Stimulated activated CD4-positive, alpha-beta T cell treated with anti-CD3 and anti-CD28 coated beads, Interleukin-1b, Interleukin-23, amount 100 ng/mL, for 1 hour (primary cell): ENCODE measurements at regions not wholly inside any gene's neighbourhood (a gene's known extent, or its start where the extent isn't known, plus 50 kb on each side); places are given as distances from the start of the nearest gene placed in this dataset.
"Not testable (repeated sequence)": the region's sequence is repeated elsewhere in the genome, so short reads cannot be mapped to it uniquely, and the experiment has no call there.

Experiments used
- DNase-seq, 2 donors: peaks; one replicate each; pipeline ENCODE4 v3.0.0-alpha.2; 2020; ENCODE audit warnings: low read depth in 2 of 2

DNA sequence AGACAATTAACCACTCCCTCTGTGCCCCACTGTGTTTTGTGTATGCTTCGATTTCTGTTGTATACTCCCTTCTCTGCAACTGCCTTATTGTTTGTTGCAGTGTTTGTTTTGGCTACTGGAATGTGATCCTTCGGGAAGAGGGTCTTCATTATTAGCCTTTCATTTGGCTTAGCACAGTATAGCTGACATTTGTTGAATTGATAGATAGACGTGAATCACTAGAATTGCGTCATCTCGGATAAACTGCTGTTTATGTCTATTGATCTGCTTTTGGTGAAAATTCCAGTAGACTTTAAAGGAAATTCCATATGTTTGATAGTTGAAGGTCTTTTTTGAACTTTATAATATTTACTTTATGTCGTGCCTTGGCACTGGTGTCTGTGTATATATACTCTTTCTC, 189.9 kb upstream of the EYA4 start:
- no peak for DNase-seq

DNA sequence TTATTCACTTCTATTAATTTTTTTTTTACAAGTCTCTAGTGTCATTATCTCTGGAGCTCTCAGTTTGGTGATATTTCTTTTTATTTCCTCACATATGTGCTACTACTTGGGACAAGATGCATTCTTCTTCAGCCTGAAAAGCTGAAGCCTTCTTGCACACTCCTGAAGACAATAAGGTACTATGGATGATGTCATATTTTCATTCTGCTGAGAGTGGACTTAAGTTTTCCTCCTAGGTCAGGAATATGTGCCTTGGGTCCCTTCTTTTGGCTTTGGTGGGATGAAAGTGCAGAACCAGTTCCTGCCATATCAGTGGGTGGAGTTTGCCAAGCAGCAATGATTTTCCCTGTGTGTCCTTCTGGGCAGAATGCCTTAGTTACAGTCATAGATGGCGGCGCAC, 188.7 kb upstream of the EYA4 start:
- DNase-seq: no peak

DNA sequence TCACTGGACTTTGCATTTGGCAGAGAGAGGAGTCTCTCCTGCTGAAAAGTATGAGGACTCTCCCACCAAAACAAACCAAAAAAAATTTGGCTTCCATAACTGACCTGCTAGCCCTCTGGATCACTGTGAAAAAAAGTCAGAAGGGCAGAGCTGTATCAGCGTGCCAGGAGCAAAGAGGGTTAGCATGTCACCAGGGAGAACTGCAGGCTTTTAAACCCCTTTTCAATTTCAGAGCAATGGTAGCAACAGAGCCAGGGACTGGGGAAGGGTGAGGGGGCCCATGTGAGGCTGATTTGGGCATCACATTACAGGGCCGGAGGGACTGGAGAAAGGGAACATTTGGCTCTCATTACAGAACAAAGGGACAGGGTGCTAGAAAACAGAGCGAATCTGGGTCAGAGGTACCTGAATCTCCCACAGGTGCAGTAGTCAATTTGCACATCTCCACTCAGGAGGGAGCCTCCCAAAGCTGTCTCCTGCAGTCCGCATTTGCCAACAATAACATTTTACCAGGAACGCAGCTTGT, 185.7 kb upstream of the EYA4 start:
- no peak for DNase-seq

DNA sequence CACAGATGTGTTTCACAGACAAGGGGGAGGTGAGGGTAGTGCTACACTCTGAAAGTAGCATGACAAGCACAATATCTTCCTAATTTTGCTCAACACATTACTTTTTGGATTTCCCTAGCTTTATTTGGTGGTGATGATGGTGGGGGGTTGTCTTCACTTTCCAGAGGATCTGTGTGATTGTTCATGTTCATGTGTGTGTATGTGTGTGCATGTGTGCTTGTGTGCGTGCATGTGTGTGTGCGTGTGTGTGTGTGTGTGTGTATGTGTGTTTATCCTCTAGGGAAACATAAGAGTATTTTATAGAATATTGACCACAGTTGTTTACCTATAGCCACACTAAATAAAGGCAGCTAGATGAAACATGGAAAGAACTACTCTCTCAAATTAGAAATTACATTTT, 183.8 kb upstream of the EYA4 start:
- no peak for DNase-seq

DNA sequence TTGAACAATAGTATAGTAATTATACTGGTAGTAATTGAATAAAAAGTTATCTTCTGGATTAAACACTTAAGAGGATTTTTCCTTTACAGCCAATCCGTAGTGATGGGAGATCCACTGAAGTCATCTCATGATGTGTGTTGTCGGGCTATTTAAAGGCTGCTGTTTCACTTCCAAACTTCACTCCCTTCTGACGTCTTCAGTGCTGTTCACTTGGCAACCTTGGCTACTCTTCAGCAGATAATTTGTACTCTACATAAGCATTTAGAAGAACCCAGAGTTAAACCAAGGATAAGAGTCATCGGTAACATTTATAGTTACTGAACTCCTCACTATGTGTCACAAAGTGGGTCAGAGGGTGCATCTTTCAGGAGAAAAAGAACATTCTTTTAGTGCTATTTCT, 179.1 kb upstream of the EYA4 start:
- no peak for DNase-seq

DNA sequence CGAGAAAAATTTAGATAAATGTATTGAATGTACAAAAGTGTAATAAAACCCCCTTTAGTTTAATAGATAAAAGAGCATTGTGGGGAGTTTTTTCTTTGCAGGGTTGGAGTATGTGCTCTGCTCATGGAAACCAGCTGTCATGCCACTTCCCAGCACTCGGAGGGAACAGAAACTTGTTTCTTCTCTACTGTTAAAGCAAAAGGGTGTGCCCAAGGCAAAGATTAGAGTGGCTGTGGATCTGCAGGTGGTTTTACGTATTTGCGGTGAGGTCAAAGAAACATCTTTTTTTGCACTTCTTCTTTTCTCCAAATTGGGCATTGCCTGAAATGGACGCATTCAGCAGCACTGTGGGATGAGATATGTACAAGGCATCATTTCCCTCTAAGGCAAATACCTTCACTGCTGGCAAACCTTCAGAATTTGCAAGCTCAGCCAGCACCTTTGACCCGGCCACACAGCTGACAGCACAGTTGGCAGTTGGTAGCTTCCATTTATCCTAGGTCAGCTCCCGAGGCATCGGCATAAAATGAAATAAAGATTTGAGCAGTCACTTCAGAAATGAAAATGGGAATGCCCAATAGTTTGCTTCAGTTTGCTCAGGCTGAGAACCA, 178.4 kb upstream of the EYA4 start:
- DNase-seq: no peak

DNA sequence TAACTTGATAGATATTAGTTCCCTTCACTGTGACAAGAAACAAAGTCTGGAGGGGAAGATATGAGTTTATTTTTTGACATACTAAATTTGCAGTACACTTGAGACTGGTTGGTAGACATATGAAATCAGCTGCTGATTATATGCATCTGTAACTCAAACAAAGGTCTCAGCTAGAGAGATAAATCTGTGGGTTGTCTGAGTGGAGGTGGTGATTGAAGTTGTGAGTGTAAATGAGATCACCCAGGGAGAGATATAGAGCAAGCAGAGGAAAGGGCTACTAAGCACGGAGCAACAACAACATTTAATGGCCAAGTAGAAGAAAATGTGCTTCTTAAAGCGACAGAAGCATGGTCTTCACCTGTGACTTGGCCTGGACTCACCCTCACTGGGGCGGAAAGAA, 173.2 kb upstream of the EYA4 start:
- DNase-seq: no peak

DNA sequence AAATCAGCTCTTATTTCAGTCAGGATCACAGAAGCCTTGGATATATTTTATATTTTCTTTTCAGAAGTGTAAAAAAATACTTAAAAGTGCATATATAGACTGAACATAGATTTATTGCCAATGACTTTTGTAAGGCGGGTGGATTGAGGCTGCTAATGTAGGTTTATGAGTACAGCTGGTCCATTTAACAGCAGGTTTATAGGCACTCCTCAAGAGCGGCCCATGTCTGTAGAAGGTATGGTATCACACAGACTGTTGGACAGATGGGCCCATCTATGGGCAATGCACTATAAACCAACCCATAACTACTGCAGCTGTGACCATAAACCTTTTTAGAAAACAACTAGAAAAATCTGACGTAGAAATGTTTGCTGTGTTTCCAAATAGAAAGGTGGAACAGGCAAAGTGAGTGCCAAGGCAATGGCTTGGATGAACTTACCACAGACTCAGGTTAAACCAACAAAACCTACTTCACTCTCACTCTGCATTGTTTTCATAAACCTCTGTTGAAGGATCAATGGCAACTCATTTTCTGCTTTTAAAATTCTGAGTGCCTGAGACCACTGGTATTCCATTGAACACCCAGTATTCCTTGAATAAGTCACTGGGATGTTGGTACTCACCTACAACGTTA, 170.6 kb upstream of the EYA4 start:
- DNase-seq: no peak

DNA sequence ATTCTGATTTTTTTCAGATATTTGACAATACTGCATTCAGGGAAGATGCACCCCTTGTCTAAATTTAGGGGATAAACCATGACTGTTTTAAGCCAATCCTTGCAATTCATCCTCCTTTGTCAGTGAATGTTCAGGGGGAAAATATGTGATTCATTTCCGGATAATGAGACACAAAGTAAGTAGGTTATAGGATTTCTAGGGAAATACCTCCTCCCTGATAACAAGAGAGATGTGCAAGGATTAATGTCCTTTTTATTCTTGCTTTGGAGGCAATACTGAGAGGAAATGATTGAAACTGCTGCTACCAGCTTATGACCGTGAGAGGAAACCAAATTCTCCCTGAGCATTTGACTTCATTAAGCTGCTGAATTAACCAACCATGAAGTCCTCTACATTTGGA, 161.3 kb upstream of the EYA4 start:
- no peak for DNase-seq

DNA sequence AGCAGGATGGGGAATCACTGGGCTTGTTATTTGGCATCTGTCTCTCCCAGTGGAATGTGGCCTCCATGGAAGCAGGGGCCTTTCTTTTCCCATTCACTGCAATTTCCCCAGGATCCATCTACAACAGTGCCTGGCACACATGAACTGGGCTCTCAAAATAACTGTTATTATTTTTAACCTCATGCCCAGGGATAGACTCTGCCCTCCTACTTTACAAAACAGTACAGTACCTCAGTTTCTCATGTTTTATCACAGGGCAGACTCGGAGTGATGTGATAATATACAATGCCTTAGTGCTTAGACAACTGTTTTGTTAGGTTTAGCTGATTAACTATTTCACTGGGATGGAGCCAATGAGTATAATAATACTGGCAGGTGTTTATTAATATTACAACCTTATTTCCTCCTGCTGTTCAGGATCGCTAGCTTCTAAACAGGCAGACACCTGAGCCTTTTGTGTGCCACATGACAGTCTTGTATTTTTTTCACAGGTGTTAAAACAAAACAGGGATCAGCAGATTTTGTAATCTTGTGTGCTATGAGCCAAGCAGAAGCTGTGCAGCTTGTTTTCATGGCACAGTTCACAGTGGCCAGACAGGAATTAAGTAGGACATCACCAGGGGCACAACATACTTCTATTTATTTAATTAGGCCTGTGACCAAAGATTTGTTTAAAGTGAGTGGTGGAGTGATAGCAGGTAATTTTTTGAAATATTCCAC, 157.7 kb upstream of the EYA4 start:
- no peak for DNase-seq

DNA sequence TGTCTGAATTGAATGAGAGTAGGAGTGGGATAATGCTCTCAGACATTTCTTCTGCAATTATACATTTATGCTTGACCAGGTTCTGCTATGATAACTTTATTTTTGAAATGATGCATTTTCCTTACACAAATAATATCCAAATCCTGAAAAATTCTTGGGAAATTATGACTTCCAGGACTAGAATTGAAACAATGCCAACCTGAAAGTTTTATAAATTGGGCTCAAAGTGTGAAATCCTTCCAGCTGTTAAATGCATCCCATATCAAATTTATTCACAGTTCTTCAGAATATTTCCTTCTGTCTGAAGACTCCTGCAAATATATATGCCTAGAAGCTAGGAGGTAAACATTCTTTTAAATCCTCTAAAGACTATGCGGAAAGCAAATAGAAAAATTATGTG, 155.7 kb upstream of the EYA4 start:
- no peak for DNase-seq

DNA sequence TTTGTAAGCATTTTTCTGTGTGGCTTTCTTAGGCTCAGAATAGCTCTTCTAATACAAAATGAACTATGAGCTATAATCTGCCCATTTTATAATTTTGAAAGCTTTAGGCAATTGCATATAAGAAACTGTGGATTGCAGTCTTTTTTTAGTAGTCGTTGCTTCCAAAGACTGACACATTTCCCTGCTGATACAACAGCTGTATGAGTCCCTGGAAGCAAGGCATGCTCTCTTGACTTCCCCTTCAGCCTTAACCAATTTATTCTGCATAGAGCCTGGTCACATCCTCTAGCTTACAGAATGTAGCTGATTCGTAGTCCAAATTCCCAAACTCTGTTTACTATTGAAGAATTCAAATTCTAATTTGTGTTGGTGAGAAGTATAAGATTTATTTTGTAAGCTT, 155.3 kb upstream of the EYA4 start:
- no peak for DNase-seq

DNA sequence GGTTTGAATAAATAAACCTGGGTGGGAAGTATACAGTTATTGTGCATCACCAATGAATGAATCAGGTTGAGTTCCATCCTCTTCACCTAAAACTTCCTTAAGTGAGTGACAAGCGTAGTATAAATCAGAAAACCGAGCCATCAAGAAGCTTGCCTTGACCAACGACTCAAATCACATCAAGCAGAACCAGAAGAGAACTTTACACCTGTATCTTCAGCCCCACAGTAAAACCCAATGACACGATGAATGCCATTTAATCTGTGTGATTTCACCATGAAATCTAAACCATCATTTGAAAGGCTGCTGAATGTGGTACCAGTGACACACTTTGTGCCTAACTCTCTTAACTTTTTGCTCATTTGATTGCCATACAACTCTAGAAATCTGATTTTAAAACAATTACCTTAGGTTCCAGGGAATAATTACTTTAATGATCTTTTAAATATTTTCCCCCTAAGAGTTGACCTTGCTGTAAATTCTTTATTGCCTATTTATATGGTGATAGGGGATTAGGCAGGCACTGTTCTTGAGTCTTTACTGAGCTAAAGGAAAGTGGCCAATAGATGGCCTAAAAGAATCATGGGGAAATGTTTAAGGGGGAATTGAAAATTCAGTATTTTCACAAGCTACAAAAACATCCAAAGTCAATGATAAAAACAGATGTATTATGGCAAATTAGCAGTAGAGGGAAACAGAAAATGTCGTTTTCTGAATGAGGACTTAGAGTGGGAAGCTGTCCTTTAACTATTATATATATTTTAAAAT, 152.0 kb upstream of the EYA4 start:
- DNase-seq: no peak

DNA sequence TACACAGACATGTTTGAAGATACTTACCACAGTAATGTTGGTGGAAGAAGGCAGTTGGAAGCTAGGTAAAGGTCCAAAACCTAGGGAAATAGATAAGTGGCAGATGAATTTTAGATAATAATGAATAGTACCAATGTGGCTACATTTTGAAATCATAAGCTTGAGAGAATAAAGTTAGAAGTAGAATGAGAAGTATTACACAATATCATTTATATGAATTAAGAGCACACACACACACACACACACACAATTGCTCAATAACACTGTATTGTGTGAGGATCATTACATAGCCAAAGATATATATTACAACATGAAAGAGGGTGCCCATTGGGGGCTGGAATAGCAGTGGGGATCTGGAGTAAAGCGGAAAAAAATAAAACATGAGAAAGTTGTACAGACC, 149.0 kb upstream of the EYA4 start:
- no peak for DNase-seq

DNA sequence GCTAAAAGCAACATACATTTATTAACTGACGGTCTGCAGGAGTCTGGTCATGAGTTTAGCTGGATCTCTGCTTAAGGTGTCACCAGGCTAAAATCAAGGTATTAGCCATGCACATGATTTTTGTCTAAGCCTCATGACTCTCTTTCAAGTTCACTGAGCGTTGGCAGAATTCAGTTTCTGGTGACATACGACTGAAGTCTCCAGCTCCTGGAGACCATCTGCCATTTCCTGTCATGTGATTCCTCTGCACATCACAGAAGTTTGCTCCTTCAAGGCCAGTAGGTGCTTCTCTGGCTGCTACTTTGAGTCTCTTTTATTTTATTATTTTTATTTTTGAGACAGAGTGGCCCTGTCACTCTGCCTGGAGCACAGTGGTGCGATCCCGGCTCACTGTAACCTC, 148.4 kb upstream of the EYA4 start:
- DNase-seq: no peak

DNA sequence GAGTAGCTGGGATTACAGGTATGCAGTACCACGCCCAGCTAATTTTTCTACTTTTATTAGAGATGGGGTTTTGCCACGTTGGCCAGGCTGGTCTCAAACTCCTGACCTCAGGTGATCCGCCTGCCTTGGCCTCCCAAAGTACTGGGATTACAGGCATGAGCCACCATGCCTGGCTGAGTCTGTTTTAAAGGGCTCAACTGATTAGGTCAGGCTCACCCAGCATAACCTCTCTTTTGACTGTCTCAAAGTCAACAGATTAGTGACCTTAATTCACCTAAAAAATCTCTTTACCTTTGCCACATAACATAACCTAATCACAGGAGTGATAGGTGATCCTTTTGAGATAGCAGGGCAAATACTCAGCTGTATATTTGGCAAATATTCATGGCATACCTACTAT, 147.9 kb upstream of the EYA4 start:
- DNase-seq: not testable (repeated sequence)

DNA sequence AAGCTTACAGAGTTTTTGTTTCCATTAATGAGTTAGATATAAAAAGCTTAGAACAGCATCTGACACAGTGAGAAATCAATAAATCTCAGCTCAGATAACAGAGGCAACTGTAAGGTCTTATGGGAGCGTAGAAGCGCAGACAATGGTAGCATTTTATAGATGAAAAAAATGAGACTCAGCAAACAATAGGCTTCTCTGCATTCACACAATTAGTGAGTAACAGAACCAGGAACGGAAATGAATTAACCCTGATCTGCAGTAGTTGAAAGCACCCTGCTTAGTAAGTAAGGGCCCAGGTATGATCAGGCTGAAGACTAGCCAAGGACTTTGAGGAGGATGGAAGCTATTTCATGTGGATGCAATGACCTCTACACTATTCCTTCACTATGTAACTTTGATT, 147.2 kb upstream of the EYA4 start:
- no peak for DNase-seq

DNA sequence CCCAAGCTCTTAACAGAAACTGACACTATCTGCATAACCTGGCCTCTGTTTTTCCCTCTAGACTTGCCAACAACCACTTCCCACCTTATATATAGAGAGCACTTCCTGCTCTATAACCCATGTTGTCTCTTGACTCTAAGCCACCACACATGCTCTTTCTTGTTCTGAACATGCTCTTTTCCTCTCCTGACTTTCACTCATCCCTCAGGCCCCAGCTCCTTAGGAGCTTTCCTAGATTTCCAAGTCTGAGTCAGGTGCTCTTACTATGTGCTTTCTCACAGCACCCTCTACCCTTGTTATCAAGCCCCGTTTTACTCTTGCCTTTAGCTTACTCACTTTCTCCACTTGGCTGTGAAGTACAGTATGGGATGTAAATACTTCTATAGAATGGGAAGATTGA, 143.9 kb upstream of the EYA4 start:
- DNase-seq: no peak

DNA sequence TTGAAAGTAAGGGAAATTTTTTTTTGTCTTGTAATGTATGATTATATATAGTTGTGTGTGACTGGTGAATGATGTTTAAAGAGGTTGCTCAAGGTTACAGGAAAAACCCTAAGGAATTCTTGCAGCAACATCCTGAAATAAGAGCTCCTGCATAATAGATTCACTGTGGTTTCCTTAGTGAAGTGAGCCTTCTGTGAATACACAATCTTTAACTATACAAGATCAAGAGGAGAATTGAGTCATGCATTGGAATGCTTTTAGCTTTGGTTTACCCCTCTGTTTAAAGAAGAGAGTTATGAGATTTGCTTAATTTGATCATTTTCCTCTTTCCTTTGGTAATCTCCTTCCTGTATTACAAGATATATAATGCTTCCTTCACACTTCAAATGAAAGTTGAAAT, 141.6 kb upstream of the EYA4 start:
- no peak for DNase-seq

DNA sequence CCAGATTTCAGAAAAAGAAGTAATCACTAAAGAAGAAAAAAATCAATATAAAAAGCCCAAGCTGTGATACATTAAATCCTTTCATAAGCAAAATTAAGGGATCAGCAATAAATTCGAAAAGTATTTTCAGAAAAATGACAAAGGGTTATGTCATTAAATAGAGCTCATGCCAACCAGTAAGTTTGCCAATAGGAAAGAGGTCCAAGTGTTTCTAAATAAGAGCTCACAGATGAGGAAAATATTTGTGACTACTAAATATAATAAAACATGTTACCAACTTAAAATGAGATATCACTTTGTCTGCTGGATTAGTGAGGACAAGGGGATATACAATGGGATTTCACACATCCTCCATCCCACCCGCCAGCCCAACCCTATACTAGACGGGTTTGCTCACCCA, 140.3 kb upstream of the EYA4 start:
- no peak for DNase-seq

DNA sequence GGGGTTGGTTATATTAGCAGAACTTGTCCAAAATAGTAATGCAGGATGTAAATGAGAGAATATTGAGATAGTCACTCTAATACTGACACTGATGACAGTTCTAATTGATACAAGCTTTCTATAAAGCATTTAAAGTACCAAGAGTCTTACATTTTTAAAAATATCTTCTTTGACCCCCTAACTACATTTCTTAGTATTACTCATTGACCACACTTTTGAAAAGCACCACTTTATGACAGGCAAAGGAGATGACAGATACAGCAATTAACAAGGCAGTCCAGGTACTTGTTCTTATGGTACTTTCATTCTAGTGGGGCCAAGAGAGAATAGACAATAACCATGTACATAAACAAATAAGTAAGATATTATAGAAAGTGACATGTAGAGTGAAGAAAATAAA, 139.4 kb upstream of the EYA4 start:
- DNase-seq: no peak

DNA sequence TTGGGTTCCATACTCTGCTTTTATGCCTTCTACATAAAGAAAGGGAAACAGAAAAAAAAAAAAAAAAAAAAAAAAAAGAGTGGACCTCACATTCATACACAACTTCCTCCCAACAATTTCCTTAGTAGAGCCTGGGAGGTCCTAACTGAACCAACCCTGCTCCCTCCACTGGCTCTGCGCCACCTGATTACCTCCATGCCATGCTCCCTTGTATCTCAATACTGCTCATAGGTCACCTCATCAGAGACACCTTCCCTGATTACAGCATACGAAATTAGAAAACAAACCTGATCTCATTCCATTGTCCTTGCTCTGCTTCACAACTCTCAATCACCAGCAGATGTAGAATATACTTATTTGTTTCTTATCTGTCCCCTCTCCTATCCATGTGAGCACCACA, 134.2 kb upstream of the EYA4 start:
- no peak for DNase-seq

DNA sequence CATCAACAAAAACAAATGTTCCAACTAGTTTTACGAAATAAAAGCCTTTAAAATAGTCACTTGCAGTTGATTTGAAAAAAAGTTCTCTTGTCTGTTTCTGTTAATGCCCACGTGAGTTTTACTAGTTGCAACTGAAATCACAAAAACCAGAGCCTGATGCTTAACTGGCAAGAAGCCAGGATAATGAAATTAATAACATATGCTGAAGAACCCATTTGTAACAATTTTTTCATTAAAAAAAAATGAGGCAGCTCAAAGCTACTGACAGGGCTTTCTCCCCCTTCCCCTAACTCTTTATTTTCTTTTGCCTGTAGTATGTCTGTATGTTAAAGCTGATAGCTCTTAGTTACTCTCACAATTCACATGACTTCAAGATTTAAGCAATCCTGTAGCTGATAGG, 132.7 kb upstream of the EYA4 start:
- DNase-seq: no peak
